GM12878 (cell line): ENCODE measurements at regions not wholly inside any gene's neighbourhood (a gene's known extent, or its start where the extent isn't known, plus 50 kb on each side); places are given as distances from the start of the nearest gene placed in this dataset.
A peak's percentile ranks its signal among the peaks of the same experiment; 100 is the strongest.

Experiments used
- ATAC-seq: fragments of 200-7000 bp; cut with Tn5 transposase; 3 replicates; pipeline ENCODE4 v1.9.1; 2020; ENCODE audit warnings: mild to moderate bottlenecking, moderate library complexity
- BruUV-seq: library from RNA; stranded (reverse); fragments of 400-500 nt; replicated peaks from 2 replicates; lab custom pipeline; 2021; lab: Mats Ljungman, UMichigan
- CTCF ChIA-PET: fragments of 300-600 bp; sonication (Branson Sonifier 250); formaldehyde crosslinking; extraction: SDS; loops from one replicate; lab custom pipeline; 2021; ENCODE audit warnings: inconsistent platforms; lab: Yijun Ruan, JAX
- POLR2A ChIA-PET: fragments of 350-600 bp; formaldehyde crosslinking; extraction: SDS; loops from one replicate; lab custom pipeline; 2021; ENCODE audit warnings: inconsistent platforms; lab: Charles Lee
- RAD21 ChIA-PET: fragments of 300-600 bp; sonication (Branson Sonifier 250); formaldehyde crosslinking; loops from one replicate; lab custom pipeline; 2023; ENCODE audit warnings: antibody characterized with exemption; ENCODE audit not compliant: unreplicated experiment; lab: Charles Lee
- SMC1A ChIA-PET: fragments of 300-600 bp; sonication (Branson Sonifier 250); formaldehyde crosslinking; loops from one replicate; lab custom pipeline; 2023; ENCODE audit not compliant: unreplicated experiment, uncharacterized antibody; lab: Charles Lee
- DNase-seq: peaks from one replicate; pipeline ENCODE4 v3.0.0-alpha.2; 2011; ENCODE audit warnings: low read depth, low spot score
- FAIRE-seq: peaks from 3 replicates; lab custom pipeline; 2011; peaks lifted over from hg19 to GRCh38; lab: Jason Lieb, UNC
- H2AFZ ChIP-seq: 2 replicates; pipeline ENCODE4 v1.6.0; 2011; ENCODE audit warnings: low read depth, low read length, control low read depth; ENCODE audit not compliant: control insufficient read depth
- H3K27ac ChIP-seq: 2 replicates; pipeline ENCODE4 v1.5.1; 2011; ENCODE audit warnings: control low read depth; ENCODE audit not compliant: control insufficient read depth, insufficient read depth
- H3K27me3 ChIP-seq, 2 experiments: replicated peaks in 1 of 2; 2 replicates each; pipeline versions ENCODE4 v1.6.0 to v1.6.1; 2011; ENCODE audit warnings: low read length in 1 of 2; ENCODE audit not compliant: control insufficient read depth in 2 of 2, insufficient read depth in 2 of 2
- H3K36me3 ChIP-seq, 2 experiments: 2 replicates each; pipeline ENCODE4 v1.5.1; 2011; ENCODE audit warnings: low read length in 1 of 2; ENCODE audit not compliant: control insufficient read depth in 2 of 2, insufficient read depth in 2 of 2
- H3K4me1 ChIP-seq: 2 replicates; pipeline ENCODE4 v1.6.1; 2011; ENCODE audit warnings: mild to moderate bottlenecking, low read length, moderate library complexity, mixed read lengths; ENCODE audit not compliant: control insufficient read depth, insufficient read depth
- H3K4me2 ChIP-seq: 2 replicates; pipeline ENCODE4 v1.6.0; 2011; ENCODE audit warnings: control low read depth; ENCODE audit not compliant: control insufficient read depth, insufficient read depth
- H3K4me3 ChIP-seq: fragments of 200-600 bp; sonication (generic); 2 replicates; pipeline ENCODE4 v1.5.1; 2016
- H3K79me2 ChIP-seq: 2 replicates; pipeline ENCODE4 v1.6.0; 2011; ENCODE audit warnings: low read length; ENCODE audit not compliant: control insufficient read depth, insufficient read depth
- H3K9ac ChIP-seq: 2 replicates; pipeline ENCODE4 v1.8.0; 2011; ENCODE audit warnings: low read length, control low read depth, mixed read lengths; ENCODE audit not compliant: control insufficient read depth, insufficient read depth
- H3K9me3 ChIP-seq: replicated peaks from 3 replicates; pipeline ENCODE4 v1.5.1; 2011; ENCODE audit warnings: mild to moderate bottlenecking, low read length; ENCODE audit not compliant: control insufficient read depth, insufficient read depth
- H4K20me1 ChIP-seq: 2 replicates; pipeline ENCODE4 v1.6.0; 2011; ENCODE audit not compliant: control insufficient read depth, insufficient read depth
- ATF3 ChIP-seq: IDR thresholded peaks from 2 replicates; pipeline ENCODE4 v1.6.1; 2011; ENCODE audit warnings: low read depth, mild to moderate bottlenecking, low read length, moderate library complexity, borderline replicate concordance; ENCODE audit errors: extremely low read depth
- CHD2 ChIP-seq: IDR thresholded peaks from 2 replicates; pipeline ENCODE4 v1.6.1; 2011; ENCODE audit warnings: low read depth, low read length, improper control_type of control experiment, borderline replicate concordance
- CTCF ChIP-seq, 3 experiments: IDR thresholded peaks in 2 of 3; conservative IDR thresholded peaks in 1 of 3; 2 replicates each; pipeline ENCODE4 v1.5.1; 2011; ENCODE audit warnings: low read depth in 3 of 3, low read length in 3 of 3, mild to moderate bottlenecking in 3 of 3, control low read depth in 2 of 3, moderate library complexity in 2 of 3, inconsistent platforms in 1 of 3, mixed read lengths in 1 of 3; ENCODE audit not compliant: control insufficient read depth in 2 of 3, insufficient read depth in 1 of 3; ENCODE audit errors: extremely low read depth in 1 of 3
- NFYA ChIP-seq: IDR thresholded peaks from 2 replicates; pipeline ENCODE4 v1.6.1; 2011; ENCODE audit warnings: low read depth, mild to moderate bottlenecking, low read length, improper control_type of control experiment, borderline replicate concordance
- RAD21 ChIP-seq: IDR thresholded peaks from 2 replicates; pipeline ENCODE4 v1.6.1; 2011; ENCODE audit warnings: mild to moderate bottlenecking, low read depth, low read length, moderate library complexity; ENCODE audit not compliant: insufficient read depth
- SMC3 ChIP-seq: IDR thresholded peaks from 2 replicates; pipeline ENCODE4 v1.6.1; 2011; ENCODE audit warnings: low read length, improper control_type of control experiment, borderline replicate concordance
- STAT1 ChIP-seq: fragments of 450-650 bp; conservative IDR thresholded peaks from 2 replicates; pipeline ENCODE4 v1.6.1; 2014; ENCODE audit warnings: antibody characterized with exemption, mild to moderate bottlenecking
- USF2 ChIP-seq: IDR thresholded peaks from 2 replicates; pipeline ENCODE4 v1.6.1; 2011; ENCODE audit warnings: low read depth, low read length, improper control_type of control experiment, borderline replicate concordance
- WGBS: methylation state at CpG from one replicate; pipeline ENCODE4 v1.1.6; 2016; ENCODE audit warnings: low lambda C conversion rate; ENCODE audit not compliant: insufficient replicate concordance, insufficient coverage; ENCODE audit errors: missing lambda C conversion rate; 5-methylcytosine and 5-hydroxymethylcytosine counted together
- in situ Hi-C: fragments of 300-500 bp; cut with MboI; formaldehyde crosslinking; loops from 9 replicates; pipeline ENCODE4 v1.14.3; 2018; ENCODE audit warnings: mixed read lengths
- intact Hi-C: fragments of 100-400 bp; cut with micrococcal nuclease; formaldehyde crosslinking; loops from one replicate; pipeline ENCODE4 v1.14.2; 2022; ENCODE audit not compliant: unreplicated experiment

- DNase-seq: no peak
- no peaks in the 10 kb centered on the region for H4K20me1 ChIP-seq
- no peak overlapping the region for H2AFZ ChIP-seq
- BruUV-seq: no TSS peak
- WGBS: 0% methylated on average over 3 of the region's 3 CpGs
- SMC1A ChIA-PET: interaction anchor here (1.1 to 1.8 kb wide), 9 partner anchors 9 to 335 kb away, joined by 3 to 9 read pairs (median 5); no protein-coding TSS in a partner anchor
- no peak for FAIRE-seq
- no peak overlapping the region for H3K4me3 ChIP-seq
- no peak overlapping the region for H3K4me2 ChIP-seq
- RAD21 ChIA-PET: interaction anchor here (1.1 to 1.5 kb wide), 2 partner anchors 17 to 40 kb away, joined by 3 to 5 read pairs; no protein-coding TSS in a partner anchor
- H3K27me3 ChIP-seq: no peaks in the 10 kb centered on the region
- in situ Hi-C loops: no loop called here
- H3K9me3 ChIP-seq: no peaks in the 10 kb centered on the region
- intact Hi-C loops: loop anchor here (2.0 to 10.0 kb wide), 2 partner anchors 199 to 333 kb away; no protein-coding TSS in a partner anchor
- TF ChIP-seq CHD2 (no peak), STAT1 (no peak), USF2 (no peak), CTCF (IDR thresholded peaks at IDR 0.05 in 2 of 3, conservative IDR thresholded peaks at IDR 0.05 in 1 of 3; ENCODE audit: control insufficient read depth in 2 of 3, extremely low read depth in 1 of 3, insufficient read depth in 1 of 3, low read depth in 3 of 3, low read length in 3 of 3) (peak in 2 of 3 experiments; percentile 10 to 38; a peak in 2 of 6 replicates), ATF3 (no peak), SMC3 (peak; percentile 20; the same call in 1 of the 2 replicates), RAD21 (peak; percentile 47), NFYA (no peak)
- ATAC-seq: peak; percentile 61
- CTCF ChIA-PET: interaction anchor here (0.7 to 2.2 kb wide), 12 partner anchors 9 to 334 kb away, joined by 3 to 9 read pairs (median 4); no protein-coding TSS in a partner anchor
- H3K79me2 ChIP-seq: no peaks in the 10 kb centered on the region
- no peak overlapping the region for H3K27ac ChIP-seq
- H3K36me3 ChIP-seq: no peaks in the 10 kb centered on the region
- POLR2A ChIA-PET: no interaction called here
- no peaks in the 10 kb centered on the region for H3K4me1 ChIP-seq
- H3K9ac ChIP-seq: no peak overlapping the region
Observed at GRCh38 chr4:79241846-79242245, 84.0 kb downstream of the NAA11 start.
